Ovary (tissue), 3 donors: ENCODE measurements at regions not wholly inside any gene's neighbourhood (a gene's known extent, or its start where the extent isn't known, plus 50 kb on each side); places are given as distances from the start of the nearest gene placed in this dataset.

Experiments
- POLR2A ChIP-seq: fragments of 450-650 bp; IDR thresholded peaks from one replicate; pipeline ENCODE4 v1.6.1; 2017; ENCODE audit warnings: antibody characterized with exemption, mild to moderate bottlenecking, moderate library complexity
- TF ChIP-seq, protein P1 (sequence below), 3 donors: fragments of 450-650 bp in 2 of 3; fragments of 200-600 bp in 1 of 3; IDR thresholded peaks; one replicate each; pipeline versions ENCODE4 v1.5.1 to v1.8.0; 2016 to 2022; ENCODE audit warnings: antibody characterized with exemption in 3 of 3, mild to moderate bottlenecking in 1 of 3
- donor health status: DM: no; HTN: no; CAD: no.

GRCh38 chrX:20594985-20595384, 328.3 kb upstream of the RPS6KA3 start:
- TF ChIP-seq, protein P1, sequence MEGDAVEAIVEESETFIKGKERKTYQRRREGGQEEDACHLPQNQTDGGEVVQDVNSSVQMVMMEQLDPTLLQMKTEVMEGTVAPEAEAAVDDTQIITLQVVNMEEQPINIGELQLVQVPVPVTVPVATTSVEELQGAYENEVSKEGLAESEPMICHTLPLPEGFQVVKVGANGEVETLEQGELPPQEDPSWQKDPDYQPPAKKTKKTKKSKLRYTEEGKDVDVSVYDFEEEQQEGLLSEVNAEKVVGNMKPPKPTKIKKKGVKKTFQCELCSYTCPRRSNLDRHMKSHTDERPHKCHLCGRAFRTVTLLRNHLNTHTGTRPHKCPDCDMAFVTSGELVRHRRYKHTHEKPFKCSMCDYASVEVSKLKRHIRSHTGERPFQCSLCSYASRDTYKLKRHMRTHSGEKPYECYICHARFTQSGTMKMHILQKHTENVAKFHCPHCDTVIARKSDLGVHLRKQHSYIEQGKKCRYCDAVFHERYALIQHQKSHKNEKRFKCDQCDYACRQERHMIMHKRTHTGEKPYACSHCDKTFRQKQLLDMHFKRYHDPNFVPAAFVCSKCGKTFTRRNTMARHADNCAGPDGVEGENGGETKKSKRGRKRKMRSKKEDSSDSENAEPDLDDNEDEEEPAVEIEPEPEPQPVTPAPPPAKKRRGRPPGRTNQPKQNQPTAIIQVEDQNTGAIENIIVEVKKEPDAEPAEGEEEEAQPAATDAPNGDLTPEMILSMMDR (IDR thresholded peaks at IDR 0.05) = no peak
- TF ChIP-seq POLR2A = no peak
